ENCODE measurements at regions not wholly inside any gene's neighbourhood (a gene's known extent, or its start where the extent isn't known, plus 50 kb on each side); places are given as distances from the start of the nearest gene placed in this dataset.
A peak's percentile ranks its signal among the peaks of the same experiment; 100 is the strongest.
"Not testable (repeated sequence)": the region's sequence is repeated elsewhere in the genome, so short reads cannot be mapped to it uniquely, and the experiment has no call there.

DNA sequence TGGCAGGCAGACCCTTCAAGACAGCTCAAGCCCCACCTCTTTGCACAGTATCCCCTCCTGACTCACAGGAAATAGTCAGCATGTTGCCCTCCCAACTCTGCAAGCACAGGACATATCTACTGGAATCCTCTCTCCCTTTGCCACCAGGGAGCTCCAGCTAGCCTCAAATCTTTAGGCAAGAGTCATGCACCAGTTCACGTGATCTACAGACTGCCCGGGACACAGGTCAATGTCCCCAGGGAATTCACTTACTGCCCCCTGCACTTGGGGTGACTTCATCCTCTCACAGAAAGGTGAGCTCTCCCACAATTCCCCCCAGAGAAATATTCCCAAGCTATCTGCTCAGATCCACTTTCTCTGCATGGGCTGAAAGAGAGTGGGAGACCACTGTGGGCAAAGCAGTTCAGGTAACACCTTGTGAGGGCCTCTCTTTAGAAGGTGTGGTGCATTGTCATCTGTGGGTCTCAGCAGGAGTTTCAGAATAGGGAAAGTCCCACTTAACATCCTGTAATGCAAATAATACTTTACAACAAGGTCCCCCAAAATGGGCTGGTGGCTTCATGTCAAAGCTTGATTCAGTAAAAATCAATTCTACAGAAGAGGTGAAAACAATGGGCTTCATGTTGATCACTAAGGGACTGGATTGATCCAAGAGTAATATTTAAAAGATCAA is 129.9 kb downstream of the NOC3L start:
- DNase-seq = no peak

DNA sequence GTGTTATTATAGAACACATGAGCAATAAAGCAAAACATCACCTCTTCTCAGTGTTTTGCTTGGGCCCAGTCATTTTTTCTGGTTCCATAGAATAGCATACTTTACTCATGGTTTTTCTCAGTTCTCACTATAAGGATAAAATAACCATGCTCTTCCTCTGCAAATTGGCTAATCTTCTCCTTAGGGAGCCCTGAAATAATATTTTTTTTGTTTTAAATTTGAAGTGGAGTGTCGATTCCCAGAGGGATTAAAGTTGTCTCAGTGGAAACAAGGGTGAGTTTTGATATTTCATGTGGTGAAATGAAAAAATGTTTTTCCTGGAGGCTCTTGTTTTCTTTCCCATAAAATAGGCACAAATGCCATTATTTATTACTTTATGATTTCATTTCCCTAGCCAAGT is 127.3 kb downstream of the NOC3L start:
- DNase-seq = no peak

DNA sequence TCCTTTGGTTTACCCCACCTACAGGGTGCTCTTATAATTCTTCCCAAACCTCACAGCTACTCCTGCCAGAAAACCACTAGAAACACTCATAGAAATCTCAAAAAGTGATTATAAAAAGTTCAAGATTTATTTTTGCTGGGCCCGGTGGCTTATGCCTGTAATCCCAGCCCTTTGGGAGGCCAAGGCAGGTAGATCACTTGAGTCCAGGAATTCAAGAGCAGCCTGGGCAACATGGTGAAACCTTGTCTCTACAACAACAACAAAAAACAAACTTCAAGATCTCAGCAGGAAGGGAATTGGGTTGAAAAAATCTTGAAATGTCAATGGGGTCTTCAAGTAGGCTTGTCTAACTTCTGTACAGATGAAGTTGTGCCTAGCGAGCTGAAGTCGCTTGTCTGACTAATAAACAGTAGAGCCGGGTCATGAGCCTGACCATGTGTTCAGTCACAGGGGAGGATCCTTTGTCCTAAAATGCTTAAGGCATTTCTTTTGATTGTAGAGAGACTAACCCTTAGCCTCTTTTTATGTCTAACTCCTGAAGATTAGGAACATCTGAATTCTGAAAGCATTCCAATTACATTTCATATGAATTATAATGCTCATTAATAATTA is 124.6 kb downstream of the NOC3L start:
- DNase-seq = no peak

DNA sequence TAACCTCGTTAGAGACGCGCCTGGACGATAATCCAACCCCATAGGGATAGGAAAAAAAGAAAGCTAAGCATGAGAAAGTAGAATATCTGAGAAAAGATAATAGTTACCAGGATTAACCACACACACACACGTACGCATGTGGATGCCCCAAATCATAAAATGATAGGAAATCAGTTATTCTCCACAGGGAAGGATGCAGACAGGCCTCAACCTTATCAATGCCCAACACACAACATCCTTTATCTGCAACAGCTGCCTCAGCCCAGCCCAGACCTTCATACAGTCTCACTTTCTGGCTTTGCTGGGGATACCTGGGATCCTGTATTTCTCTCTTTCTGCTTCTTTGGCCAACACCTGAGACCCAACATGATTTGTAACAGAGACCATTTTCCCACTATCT is 123.0 kb downstream of the NOC3L start:
- no peak for DNase-seq

DNA sequence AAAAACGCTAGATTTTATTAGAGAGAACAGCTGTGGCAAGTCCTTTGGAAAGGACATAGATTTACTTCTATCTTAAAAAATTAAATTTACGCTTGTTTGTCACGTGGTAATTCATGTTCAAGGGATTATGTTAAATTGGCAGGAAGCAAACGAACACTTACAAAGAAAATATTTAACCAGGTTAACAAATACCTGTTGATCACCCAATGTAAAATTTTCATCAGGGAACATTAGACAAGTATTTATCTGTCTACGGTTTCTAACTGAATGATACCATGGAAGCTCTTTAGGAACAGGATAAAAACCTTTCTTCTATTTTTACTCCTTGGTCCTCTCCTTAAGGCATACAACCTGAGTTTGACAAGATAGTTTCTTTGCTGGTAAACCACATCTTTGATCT is 122.2 kb downstream of the NOC3L start:
- DNase-seq = no peak

DNA sequence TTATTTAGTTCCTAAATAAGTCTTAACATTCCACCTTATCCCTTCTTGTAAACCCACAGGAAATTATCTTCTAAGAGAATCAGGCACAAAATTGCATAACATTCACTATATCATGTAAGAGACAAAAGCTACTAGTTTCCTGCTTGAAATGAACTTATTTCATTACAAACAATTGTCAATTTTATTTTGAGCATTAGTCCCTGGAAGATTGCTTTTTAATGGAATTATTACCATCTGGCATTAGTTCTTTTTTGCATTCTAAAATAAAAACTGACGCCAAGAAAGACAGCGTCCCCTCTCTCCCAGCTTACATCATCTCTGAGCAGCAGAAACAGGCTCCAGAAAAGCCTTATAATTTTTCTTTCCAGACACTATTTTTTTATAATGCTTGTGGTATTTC is 121.8 kb downstream of the NOC3L start:
- no peak for DNase-seq

DNA sequence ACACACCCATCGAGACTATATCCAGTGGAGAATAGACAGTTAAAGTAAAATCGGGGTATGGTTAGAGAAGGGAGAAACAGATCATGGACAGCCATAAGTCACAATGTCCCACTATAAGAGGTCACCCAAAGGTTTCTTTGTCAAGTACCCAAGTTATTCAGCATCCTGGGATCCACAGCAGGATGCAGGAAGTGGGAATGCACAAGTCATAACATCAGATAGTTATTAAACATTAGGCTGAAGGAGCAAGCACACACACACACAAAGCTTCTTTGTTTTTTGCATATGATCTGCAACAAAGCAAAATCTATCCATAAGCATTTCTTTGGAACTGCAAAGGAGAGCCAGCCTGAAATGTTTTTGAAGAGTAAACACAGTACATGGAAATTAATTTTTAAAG is 111.6 kb downstream of the NOC3L start:
- no peak for DNase-seq

DNA sequence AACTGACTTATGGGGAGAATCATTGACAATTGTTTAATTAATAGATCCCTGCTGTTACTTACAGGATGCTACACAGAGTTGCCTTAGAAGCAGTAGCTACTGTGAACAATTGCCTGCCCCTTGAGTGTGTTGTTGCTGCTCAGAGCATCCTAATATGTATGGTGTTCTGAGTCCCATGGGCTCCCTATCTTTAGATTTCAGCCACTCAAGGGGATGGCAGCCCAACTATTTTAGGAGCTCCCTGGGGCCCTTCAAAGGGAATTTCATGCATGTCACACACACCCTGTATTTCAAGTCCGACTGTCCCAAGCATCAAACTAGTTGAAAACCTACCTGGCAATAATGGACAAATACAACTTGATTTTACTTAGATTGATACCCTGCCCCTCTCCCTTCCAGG is 111.2 kb downstream of the NOC3L start:
- DNase-seq = no peak

DNA sequence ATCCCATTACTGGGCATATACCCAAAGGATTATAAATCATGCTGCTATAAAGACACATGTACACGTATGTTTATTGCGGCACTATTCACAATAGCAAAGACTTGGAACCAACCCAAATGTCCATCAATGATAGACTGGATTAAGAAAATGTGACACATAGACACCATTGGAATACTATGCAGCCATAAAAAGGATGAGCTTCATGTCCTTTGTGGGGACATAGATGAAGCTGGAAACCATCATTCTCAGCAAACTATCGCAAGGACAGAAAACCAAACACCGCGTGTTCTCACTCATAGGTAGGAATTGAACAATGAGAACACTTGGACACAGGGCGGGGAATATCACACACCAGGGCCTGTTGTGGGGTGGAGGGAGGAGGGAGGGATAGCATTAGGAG is 105.3 kb downstream of the NOC3L start:
- not testable (repeated sequence) for DNase-seq

DNA sequence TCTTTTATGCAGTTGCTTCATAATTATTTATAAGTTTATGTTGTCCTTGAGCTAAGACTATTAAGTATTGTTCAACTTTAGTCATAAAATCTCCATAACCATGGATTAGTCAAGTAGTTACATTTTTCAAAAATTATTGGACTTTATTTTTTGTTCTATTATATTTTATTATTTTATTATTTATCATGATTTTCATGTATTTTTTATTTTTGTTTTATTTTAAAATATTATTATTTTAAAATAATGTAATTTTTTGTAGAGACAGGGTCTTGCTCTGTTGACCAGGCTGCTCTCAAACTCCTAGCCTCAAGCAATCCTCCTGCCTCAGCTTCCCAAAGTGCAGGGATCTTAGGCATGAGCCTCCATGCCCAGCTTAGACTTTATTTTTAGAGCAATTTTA is 102.3 kb downstream of the NOC3L start:
- DNase-seq = no peak

DNA sequence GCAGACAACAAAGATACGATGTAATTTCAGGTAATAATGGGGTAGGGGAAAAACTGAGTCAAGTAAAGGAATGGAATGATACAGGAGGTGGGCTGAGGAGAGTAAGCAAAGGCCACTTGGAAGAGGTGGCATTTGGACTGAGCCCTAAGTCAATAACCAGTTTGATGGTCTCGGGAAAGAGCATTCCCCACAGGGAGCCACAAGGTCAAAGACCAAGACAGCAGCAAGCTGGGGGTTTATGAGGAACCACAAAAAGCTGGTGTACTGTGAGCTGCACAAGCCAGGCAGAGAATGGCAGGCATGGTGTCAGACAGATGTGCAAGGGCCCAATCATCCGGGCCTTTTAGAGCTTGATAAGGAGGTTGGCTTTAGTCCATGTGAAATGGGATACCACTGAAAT is 98.7 kb downstream of the NOC3L start:
- no peak for DNase-seq

DNA sequence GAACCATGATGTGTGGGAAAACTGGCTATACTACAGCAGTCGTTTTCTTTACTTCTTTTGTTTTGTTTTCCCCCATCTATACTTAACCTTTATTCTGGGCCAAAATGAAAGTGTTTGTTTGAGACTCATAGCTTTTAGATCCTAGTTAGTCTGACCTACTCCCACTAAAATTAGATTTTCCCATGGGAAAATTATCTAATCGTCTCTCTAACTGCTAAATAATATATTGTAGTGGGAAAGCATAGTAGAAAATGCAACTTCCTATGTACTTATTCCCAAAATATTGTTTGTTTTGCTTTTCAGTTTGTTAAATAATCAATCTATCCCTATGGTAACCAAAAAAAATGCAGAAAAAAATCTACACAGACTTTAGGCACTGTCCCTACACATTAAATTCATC is 96.6 kb downstream of the NOC3L start:
- DNase-seq = no peak

DNA sequence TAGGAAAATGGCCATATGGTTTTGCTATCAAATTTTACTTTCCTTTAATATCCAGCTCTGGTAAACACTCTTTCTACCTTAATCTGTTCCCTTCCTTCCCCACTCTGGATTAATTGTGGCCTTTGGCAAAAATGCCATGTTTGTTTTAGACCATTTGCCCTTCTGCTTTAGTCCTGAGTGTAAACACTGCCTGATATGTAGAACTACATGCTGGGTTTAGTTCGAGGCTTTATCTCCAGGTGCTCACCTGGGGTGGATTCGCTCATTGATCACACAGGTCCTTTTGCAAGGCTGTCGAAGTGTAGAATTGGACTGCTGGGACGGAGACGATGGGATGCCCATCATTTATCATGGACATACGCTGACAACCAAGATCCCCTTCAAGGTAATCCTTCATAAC is 94.1 kb downstream of the NOC3L start:
- DNase-seq = no peak

DNA sequence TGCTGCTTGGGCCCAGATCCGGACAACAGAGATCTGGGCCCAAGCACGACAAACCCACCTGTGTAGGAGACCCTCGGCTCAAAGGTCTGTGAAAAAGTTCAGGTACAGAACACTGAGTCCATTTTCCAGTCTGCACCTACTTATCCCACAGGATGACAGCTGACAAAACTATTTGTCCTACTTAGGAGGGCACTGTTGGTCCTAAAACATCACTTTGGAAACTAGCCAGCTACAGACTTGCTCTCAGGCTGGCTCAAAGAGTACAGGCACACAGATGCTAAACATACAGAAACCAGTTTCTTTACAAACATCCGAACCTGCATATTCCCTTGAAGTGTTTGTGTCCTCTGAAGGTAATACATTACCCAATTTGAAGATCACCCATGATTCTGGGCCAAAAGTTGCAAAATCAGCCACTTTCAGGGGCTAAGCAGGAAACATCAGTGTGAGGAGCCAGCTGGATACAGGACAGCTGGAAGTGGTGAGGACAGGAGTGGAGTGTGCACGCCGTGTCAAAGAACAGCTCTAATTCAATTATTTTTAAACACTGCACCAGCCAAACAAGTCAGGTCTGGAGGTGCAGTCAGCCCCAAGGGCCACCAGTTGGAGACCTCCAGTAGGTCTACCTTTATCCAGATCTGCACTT is 88.5 kb downstream of the NOC3L start:
- DNase-seq = no peak

DNA sequence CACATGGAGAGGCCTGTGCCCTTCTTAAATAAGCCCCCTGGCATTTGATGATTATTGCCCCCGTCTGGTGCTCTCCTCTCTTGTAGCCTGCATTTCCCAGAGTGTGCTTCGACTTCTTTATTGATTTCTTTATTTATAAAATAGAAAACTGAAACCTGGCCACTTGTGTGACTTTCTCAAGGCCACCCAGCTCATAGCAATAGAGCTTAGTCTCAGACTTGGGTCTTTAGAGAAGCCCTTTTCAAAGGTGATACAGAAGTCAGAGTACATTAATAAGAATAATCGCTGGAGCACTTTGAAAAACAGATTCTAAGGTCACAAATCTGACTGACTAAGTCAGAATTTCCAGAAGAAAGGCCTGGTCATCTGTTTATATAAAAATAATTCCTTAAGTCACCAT is 86.6 kb downstream of the NOC3L start:
- DNase-seq = no peak

DNA sequence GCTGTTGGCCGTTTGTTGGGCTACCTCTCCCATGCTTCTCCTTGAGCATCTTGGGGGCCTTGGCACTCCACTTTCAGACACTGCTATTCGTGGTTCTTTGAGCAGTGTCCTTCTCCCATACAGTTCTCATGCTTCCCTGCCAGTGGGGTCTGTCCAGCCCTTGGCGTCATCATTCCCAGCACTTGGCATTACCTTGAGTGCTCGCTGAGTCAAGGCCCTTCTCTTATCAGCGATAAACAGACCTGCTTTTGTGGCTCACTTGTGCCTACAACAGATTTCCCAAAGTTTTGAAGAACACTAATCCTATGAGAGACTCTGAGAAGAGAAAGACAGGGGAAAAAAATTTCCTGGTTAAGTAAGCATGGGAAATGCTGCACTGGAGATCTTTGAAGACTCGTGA is 85.3 kb downstream of the NOC3L start:
- DNase-seq = no peak

DNA sequence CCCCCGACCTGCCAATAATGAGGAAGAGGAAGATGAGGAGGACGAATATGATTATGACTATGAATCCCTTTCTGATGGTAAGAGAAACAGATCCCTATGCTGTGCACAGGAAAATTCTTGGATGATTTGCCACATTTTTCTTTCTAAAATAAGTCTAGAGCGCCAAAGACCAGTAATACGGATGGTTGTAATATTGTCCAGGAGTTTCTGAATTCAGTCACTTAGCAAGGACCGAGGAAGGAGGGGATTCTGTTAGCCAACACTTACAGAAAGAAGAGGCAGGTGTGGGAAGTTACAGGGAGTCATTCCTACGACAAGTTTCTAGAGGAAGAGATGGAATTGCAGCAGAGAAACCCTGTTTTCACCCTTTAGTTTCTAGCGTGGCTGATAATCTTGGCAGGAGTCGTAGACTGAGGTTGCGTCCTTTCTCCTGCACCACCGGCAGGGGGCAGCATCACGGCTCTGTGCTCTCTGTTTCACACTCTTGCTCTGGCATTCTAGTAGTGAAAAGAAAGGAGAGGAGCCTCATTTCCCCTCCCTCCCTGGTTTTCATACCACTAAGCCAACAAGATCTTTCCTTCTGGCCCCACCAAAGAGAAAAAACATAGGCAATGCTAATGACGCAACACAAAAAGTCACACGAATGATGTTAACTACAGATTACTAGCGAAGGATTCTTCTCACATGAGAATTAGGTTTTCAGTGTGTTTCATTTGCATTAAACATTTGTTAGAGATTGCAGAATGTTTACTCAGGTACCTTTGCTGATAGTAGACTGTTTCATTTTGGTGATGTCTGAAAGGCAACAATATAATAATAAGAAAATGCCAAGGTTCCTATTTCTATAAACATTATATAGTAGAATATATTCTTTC is 82.7 kb downstream of the NOC3L start:
- DNase-seq = peak; percentile 2

DNA sequence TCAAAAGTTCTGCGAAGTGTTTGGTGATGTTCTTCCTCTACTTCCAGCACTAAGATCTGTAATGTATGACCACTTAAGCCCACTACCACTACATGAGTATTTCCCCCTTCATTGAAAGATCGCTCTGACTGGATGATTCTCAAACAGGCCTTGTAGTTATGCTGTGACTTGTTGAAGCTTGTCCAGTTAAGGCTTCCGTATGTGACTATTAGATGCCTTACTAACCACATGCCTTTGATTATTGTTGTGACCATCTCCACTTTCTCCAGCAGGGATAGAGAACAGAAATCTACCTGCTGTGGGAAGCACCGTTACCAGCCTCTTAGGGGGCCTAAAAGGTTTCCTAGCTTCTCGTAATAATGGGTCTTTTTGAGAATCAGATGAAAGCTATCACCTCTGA is 81.1 kb downstream of the NOC3L start:
- DNase-seq = no peak

DNA sequence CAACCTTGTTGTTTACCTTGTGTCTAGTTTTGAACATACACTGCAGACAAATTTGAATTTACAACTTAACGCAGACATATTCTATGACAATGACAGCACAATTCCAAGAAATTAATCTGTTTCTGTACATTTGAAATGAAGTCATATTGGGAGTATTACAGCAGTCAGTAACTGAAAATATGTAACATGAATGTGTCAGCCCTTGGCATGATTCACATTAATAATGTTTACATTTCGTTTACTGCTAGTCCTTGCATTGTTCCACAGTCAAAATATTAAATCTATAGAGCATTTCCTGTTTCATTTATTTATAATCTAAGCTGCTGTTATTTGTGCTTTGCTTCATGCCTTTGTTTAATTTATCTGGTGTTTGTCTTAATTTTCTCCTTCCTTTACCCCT is 80.4 kb downstream of the NOC3L start:
- DNase-seq = no peak

All from NCI-H748 treated with DMSO at 0.1 percent for 48 hours (cell line).